Omental fat pad (tissue), 3 donors: ENCODE measurements at regions not wholly inside any gene's neighbourhood (a gene's known extent, or its start where the extent isn't known, plus 50 kb on each side); places are given as distances from the start of the nearest gene placed in this dataset.

Experiments
- ATAC-seq: fragments of 150-250 bp; one replicate; pipeline ENCODE4 v1.9.1; 2016; ENCODE audit warnings: mild to moderate bottlenecking, moderate library complexity; ENCODE audit not compliant: low FRiP score
- DNase-seq: peaks from one replicate; pipeline ENCODE4 v3.0.0-alpha.2; 2019; ENCODE audit warnings: low spot score
- TF ChIP-seq, protein P1 (sequence below), 3 donors: fragments of 450-650 bp; IDR thresholded peaks; one replicate each; pipeline ENCODE4 v1.5.1; 2016 to 2017; ENCODE audit warnings: antibody characterized with exemption in 3 of 3, mild to moderate bottlenecking in 3 of 3, moderate library complexity in 2 of 3

- ATAC-seq (no peak), DNase-seq (no peak)
- TF ChIP-seq, protein P1, sequence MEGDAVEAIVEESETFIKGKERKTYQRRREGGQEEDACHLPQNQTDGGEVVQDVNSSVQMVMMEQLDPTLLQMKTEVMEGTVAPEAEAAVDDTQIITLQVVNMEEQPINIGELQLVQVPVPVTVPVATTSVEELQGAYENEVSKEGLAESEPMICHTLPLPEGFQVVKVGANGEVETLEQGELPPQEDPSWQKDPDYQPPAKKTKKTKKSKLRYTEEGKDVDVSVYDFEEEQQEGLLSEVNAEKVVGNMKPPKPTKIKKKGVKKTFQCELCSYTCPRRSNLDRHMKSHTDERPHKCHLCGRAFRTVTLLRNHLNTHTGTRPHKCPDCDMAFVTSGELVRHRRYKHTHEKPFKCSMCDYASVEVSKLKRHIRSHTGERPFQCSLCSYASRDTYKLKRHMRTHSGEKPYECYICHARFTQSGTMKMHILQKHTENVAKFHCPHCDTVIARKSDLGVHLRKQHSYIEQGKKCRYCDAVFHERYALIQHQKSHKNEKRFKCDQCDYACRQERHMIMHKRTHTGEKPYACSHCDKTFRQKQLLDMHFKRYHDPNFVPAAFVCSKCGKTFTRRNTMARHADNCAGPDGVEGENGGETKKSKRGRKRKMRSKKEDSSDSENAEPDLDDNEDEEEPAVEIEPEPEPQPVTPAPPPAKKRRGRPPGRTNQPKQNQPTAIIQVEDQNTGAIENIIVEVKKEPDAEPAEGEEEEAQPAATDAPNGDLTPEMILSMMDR (IDR thresholded peaks at IDR 0.05), result no peak
Observed at GRCh38 chr19:28710278-28710677, 502.7 kb downstream of the UQCRFS1 start.

GRCh38 chr19:28706693-28707092 is 506.3 kb downstream of the UQCRFS1 start:
- DNase-seq (no peak), ATAC-seq (no peak)
- TF ChIP-seq, protein P1 (IDR thresholded peaks at IDR 0.05), result no peak

DNA sequence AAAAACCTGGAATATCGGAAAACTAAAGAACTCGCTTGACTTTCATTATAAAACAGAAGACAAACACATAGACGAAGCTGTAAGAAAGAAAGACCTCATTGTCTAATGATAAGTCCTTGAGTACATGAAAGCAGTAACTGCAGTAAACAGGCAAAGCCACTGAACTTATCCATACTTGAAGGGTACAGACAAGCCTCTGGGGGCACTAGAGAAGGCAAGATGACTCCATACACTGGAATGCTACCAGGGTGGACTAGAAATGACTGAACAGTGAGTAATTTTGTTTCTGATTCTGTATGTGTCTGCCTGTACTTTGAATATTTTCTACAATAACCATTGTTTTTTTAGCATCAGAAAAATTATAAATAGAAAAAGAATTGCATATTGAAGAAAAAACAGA is 507.9 kb downstream of the UQCRFS1 start:
- ATAC-seq (peak; percentile 44), DNase-seq (no peak)
- TF ChIP-seq, protein P1 (IDR thresholded peaks at IDR 0.05), result no peak

DNA sequence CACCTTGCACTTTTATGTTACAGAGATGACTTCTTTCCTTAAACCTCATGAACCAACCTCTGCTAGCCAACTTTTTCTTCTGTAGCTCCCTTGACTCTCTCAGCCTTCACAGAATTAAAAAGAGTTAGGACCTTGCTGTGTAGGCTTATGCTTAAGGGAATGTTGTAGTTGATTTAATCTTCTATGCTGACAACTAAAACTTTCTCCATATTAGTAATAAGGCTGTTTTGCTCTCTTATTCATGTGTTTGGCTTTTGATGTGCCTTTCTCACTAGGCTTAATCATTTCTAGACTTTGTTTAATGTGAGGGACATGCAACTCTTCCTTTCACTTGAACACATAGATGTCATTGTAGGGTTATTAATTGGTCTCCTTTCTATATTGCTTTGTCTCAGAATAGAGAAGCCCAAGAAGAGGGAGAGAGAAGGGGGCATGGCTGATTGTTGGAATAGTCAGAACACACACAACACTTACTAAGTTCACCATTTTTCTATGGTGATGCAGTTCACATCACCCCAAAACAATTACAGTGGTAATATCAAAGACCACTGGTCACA is 509.5 kb downstream of the UQCRFS1 start:
- no peak for ATAC-seq

DNA sequence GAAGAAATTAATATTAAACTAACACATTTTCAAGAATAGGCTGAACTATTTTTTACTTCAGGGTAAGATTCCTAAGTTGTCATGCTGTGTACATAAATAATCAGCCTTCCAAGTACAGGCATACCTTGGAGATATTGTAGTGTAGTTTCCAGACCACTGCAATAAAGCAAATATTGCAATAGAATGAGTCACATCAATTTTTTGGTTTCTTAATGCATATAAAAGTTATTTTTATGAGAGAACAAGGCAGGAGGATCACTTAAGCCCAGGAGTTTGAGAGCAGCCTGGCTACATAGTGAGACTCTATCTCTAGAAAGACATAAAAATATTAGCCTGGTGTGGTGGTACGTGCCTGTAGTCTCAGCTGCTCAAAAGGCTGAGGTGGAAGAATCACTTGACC is 511.5 kb downstream of the UQCRFS1 start:
- ATAC-seq, result no peak
- TF ChIP-seq, protein P1 (IDR thresholded peaks at IDR 0.05), result no peak
- DNase-seq, result no peak

More for the DNA sequence above, 509.5 kb downstream of the UQCRFS1 start:
- no peak for DNase-seq
- TF ChIP-seq, protein P1 (IDR thresholded peaks at IDR 0.05), result no peak

DNA sequence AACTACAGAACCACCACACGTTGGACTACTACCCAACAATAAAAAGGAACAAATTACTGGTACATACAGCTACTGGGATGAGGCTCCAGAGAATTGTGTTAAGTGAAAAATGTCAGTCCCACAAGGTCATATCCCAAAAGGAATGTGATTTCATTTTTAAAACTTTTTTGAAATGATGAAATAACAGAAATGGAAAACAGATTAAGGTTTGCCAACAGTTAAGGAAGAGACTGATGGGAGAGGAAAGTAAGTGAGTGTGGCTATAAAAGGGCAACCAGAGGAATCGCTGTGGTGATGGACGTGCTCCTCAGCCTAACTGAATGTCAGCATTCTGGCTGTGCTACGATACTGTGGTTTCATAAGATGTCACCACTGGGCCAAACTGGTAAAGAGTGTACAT is 512.8 kb downstream of the UQCRFS1 start:
- no peak for DNase-seq
- TF ChIP-seq, protein P1 (IDR thresholded peaks at IDR 0.05), result no peak
- no peak for ATAC-seq

GRCh38 chr19:28697308-28697707 is 515.6 kb downstream of the UQCRFS1 start:
- DNase-seq (no peak), ATAC-seq (no peak)
- TF ChIP-seq, protein P1 (IDR thresholded peaks at IDR 0.05), result no peak
